ENCODE measurements at regions not wholly inside any gene's neighbourhood (a gene's known extent, or its start where the extent isn't known, plus 50 kb on each side); places are given as distances from the start of the nearest gene placed in this dataset.

DNA sequence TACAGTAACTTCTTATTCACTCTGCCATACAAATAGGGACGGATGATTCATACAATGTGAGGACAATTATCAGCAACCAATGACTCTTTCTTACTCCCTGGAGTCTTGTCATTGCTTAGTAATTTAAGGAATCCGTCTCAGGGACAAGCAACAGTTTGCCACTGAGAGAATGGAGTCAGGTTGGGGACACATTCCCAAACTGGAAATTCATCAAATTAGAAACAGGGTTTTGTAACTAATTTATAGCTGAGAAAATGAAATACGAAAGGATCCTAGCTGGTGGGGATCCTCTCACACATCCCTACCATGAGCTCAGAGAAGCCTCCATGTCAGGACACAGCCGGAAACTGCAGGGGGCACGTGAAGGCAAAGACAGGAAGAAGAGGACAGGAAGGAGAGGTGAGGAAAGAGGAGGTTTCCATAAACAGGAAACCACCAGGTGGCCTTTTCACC is 50.4 kb upstream of the KDR start:
- H3K36me3 ChIP-seq (ENCODE audit: control insufficient read depth in 2 of 3, insufficient read depth in 3 of 3, low read length in 3 of 3): no peaks in the 10 kb centered on the region
- FAIRE-seq: no peak

DNA sequence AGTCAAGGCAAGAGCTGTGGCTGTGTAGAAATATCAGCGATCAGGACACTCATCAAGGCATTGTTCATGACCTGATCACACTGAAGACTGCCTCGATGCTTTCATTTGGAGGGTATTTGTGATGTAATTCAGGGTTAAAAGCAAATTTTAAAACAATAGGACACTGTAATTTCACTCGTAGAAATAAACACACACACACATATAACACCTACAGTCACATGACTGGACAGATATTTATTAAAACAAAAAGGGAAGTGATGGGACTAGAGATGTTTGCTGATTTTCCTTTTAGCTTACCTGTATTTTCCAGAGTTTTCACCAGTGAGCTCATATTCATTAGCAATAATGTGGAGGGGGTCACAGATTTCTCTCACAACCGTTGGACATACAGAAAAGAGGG is 51.1 kb upstream of the KDR start:
- Histone ChIP-seq H3K27ac (ENCODE audit: low read depth in 2 of 2, low read length in 2 of 2) (no peak overlapping the region), H3K9ac (ENCODE audit: low read length in 3 of 3) (no peak overlapping the region), H3K4me1 (ENCODE audit: control insufficient read depth in 2 of 3, insufficient read depth in 2 of 3, low read depth in 1 of 3, low read length in 3 of 3) (no peaks in the 10 kb centered on the region), H3K4me3 (ENCODE audit: low read length in 3 of 3) (no peak overlapping the region), H3K9me3 (ENCODE audit: control insufficient read depth in 2 of 3, insufficient read depth in 1 of 3, low read length in 3 of 3) (no peaks in the 10 kb centered on the region), H3K36me3 (ENCODE audit: control insufficient read depth in 2 of 3, insufficient read depth in 3 of 3, low read length in 3 of 3) (no peaks in the 10 kb centered on the region), H3K27me3 (ENCODE audit: control insufficient read depth, insufficient read depth, low read length) (no peaks in the 10 kb centered on the region)
- intact Hi-C loops (cut with DNase I): no loop called here
- TF ChIP-seq, protein P1, sequence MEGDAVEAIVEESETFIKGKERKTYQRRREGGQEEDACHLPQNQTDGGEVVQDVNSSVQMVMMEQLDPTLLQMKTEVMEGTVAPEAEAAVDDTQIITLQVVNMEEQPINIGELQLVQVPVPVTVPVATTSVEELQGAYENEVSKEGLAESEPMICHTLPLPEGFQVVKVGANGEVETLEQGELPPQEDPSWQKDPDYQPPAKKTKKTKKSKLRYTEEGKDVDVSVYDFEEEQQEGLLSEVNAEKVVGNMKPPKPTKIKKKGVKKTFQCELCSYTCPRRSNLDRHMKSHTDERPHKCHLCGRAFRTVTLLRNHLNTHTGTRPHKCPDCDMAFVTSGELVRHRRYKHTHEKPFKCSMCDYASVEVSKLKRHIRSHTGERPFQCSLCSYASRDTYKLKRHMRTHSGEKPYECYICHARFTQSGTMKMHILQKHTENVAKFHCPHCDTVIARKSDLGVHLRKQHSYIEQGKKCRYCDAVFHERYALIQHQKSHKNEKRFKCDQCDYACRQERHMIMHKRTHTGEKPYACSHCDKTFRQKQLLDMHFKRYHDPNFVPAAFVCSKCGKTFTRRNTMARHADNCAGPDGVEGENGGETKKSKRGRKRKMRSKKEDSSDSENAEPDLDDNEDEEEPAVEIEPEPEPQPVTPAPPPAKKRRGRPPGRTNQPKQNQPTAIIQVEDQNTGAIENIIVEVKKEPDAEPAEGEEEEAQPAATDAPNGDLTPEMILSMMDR (IDR thresholded peaks at IDR 0.05; ENCODE audit: borderline replicate concordance, extremely low read depth, insufficient read depth): no peak
- no peak for DNase-seq
- FAIRE-seq: no peak

More for the DNA sequence above, 50.4 kb upstream of the KDR start:
- Histone ChIP-seq H3K9me3 (ENCODE audit: control insufficient read depth in 2 of 3, insufficient read depth in 1 of 3, low read length in 3 of 3) (no peaks in the 10 kb centered on the region), H3K4me3 (ENCODE audit: low read length in 3 of 3) (no peak overlapping the region), H3K27ac (ENCODE audit: low read depth in 2 of 2, low read length in 2 of 2) (no peak overlapping the region), H3K27me3 (ENCODE audit: control insufficient read depth, insufficient read depth, low read length) (no peaks in the 10 kb centered on the region), H3K9ac (ENCODE audit: low read length in 3 of 3) (no peak overlapping the region), H3K4me1 (ENCODE audit: control insufficient read depth in 2 of 3, insufficient read depth in 2 of 3, low read depth in 1 of 3, low read length in 3 of 3) (no peaks in the 10 kb centered on the region)
- no peak for DNase-seq
- TF ChIP-seq, protein P1 (IDR thresholded peaks at IDR 0.05; ENCODE audit: borderline replicate concordance, extremely low read depth, insufficient read depth): no peak
- intact Hi-C loops (cut with DNase I): no loop called here

DNA sequence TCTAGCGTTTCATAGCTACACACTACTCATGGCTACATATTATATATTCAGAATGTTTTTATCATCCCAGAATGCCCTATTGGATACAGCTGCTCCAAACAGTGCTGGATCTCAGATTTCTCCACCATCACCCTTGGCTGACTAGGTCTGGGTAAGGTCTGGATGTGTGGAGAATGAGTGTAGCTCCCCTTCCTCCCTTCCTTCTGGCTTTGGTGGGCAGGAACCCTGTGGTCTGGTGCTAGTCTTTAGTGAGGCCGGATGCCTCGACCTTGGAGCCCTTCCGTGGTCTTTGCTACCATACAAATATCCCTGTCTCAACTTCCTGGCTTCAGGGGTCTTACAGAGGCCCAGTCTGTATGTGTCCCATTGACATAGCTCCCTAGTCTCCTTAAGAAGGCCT is 52.1 kb upstream of the KDR start:
- intact Hi-C loops (cut with DNase I): no loop called here
- no peaks in the 10 kb centered on the region for H3K9me3 ChIP-seq (ENCODE audit: control insufficient read depth in 2 of 3, insufficient read depth in 1 of 3, low read length in 3 of 3)
- DNase-seq (no peak), FAIRE-seq (no peak)
- H3K36me3 ChIP-seq (ENCODE audit: control insufficient read depth in 2 of 3, insufficient read depth in 3 of 3, low read length in 3 of 3): no peaks in the 10 kb centered on the region
- H3K9ac ChIP-seq (ENCODE audit: low read length in 3 of 3): no peak overlapping the region
- H3K27ac ChIP-seq (ENCODE audit: low read depth in 2 of 2, low read length in 2 of 2): peak overlapping the region in 1 of 2 donors; percentile 41
- TF ChIP-seq, protein P1 (IDR thresholded peaks at IDR 0.05; ENCODE audit: borderline replicate concordance, extremely low read depth, insufficient read depth): no peak
- H3K27me3 ChIP-seq (ENCODE audit: control insufficient read depth, insufficient read depth, low read length): no peaks in the 10 kb centered on the region
- H3K4me1 ChIP-seq (ENCODE audit: control insufficient read depth in 2 of 3, insufficient read depth in 2 of 3, low read depth in 1 of 3, low read length in 3 of 3): no peaks in the 10 kb centered on the region
- H3K4me3 ChIP-seq (ENCODE audit: low read length in 3 of 3): no peak overlapping the region
